ENCODE measurements at regions not wholly inside any gene's neighbourhood (a gene's known extent, or its start where the extent isn't known, plus 50 kb on each side); places are given as distances from the start of the nearest gene placed in this dataset.
"Not testable (repeated sequence)": the region's sequence is repeated elsewhere in the genome, so short reads cannot be mapped to it uniquely, and the experiment has no call there.

DNA sequence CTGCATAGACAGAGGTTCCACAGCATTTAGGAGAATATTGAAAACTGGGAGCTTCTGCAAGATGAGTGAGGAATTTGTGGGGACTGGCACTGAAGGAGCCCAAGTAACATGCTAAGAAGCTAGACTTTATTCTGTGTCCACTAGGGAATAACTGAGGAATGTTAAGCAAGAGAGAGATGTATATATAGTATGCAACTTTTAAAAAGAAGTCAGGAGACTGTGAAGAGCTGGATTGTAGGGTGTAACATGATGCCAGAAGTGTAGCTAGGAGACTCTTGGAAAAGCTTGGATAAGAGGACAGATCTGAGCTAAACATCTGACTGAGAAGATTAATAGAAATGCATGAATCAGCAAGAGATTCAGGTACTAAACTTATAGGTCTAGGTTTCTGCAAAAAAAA, 270.6 kb upstream of the MMADHC start:
- H3K27ac Mint-ChIP-seq (ENCODE audit: unreplicated experiment) = no peak overlapping the region
- no TSS peak for BruUV-seq (replicated peaks)
- CTCF ChIA-PET = interaction anchor here (0.6 kb wide), 1 partner anchor 78 kb away, joined by 3 read pairs; no protein-coding TSS in a partner anchor
- no peaks in the 10 kb centered on the region for H3K27me3 Mint-ChIP-seq (ENCODE audit: unreplicated experiment)
- peaks cover 36% of the 10 kb centered on the region for H3K4me1 Mint-ChIP-seq (ENCODE audit: low read depth, unreplicated experiment)
- intact Hi-C loops (cut with micrococcal nuclease; ENCODE audit: unreplicated experiment) = no loop called here
- no peak for DNase-seq
- H3K4me3 Mint-ChIP-seq (ENCODE audit: low read depth, unreplicated experiment) = no peak overlapping the region
- H3K9me3 Mint-ChIP-seq (ENCODE audit: low read depth, unreplicated experiment) = peaks cover 4% of the 10 kb centered on the region
- no peak for TF ChIP-seq CTCF (IDR thresholded peaks at IDR 0.05; ENCODE audit: unreplicated experiment)
- H3K36me3 Mint-ChIP-seq (ENCODE audit: insufficient read depth, unreplicated experiment) = no peaks in the 10 kb centered on the region

DNA sequence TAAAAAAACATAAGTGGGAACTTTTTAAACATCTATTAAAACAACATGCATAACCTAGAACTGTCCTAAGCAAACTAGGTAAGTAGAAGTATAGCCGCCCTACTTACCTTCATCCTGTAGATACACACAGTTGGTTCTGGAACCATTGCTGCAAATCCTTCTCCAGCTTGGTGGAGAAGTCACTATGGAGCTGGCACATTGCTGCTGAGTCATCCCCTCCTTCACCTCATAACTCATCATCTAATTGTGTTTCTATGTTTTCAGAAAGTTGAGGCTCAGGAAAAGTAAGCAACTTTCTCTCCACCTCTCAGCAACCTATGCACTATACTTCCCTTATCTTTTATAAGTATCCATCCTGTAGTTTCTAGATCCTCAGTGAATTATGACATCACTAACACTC, 269.8 kb upstream of the MMADHC start:
- Mint-ChIP-seq H3K9me3 (ENCODE audit: low read depth, unreplicated experiment) (peaks cover 3% of the 10 kb centered on the region), H3K4me3 (ENCODE audit: low read depth, unreplicated experiment) (no peak overlapping the region), H3K4me1 (ENCODE audit: low read depth, unreplicated experiment) (peaks cover 36% of the 10 kb centered on the region), H3K36me3 (ENCODE audit: insufficient read depth, unreplicated experiment) (no peaks in the 10 kb centered on the region), H3K27ac (ENCODE audit: unreplicated experiment) (no peak overlapping the region), H3K27me3 (ENCODE audit: unreplicated experiment) (no peaks in the 10 kb centered on the region)
- intact Hi-C loops (cut with micrococcal nuclease; ENCODE audit: unreplicated experiment) = no loop called here
- CTCF ChIA-PET = no interaction called here
- DNase-seq = no peak
- no peak for TF ChIP-seq CTCF (IDR thresholded peaks at IDR 0.05; ENCODE audit: unreplicated experiment)
- no TSS peak for BruUV-seq (replicated peaks)

DNA sequence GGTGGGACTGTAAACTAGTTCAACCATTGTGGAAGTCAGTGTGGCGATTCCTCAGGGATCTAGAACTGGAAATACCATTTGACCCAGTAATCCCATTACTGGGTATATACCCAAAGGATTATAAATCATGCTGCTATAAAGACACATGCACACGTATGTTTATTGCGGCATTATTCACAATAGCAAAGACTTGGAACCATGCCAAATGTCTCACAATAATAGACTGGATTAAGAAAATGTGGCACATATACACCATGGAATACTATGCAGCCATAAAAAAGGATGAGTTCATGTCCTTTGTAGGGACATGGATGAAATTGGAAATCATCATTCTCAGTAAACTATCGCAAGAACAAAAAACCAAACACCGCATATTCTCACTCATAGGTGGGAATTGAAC, 268.3 kb upstream of the MMADHC start:
- H3K9me3 Mint-ChIP-seq (ENCODE audit: low read depth, unreplicated experiment); DNase-seq; BruUV-seq (replicated peaks); intact Hi-C loops (cut with micrococcal nuclease; ENCODE audit: unreplicated experiment); CTCF ChIA-PET; H3K36me3 Mint-ChIP-seq (ENCODE audit: insufficient read depth, unreplicated experiment); H3K4me3 Mint-ChIP-seq (ENCODE audit: low read depth, unreplicated experiment); H3K27me3 Mint-ChIP-seq (ENCODE audit: unreplicated experiment); H3K27ac Mint-ChIP-seq (ENCODE audit: unreplicated experiment): not testable (repeated sequence)
- H3K4me1 Mint-ChIP-seq (ENCODE audit: low read depth, unreplicated experiment) = peaks cover 32% of the 10 kb centered on the region

DNA sequence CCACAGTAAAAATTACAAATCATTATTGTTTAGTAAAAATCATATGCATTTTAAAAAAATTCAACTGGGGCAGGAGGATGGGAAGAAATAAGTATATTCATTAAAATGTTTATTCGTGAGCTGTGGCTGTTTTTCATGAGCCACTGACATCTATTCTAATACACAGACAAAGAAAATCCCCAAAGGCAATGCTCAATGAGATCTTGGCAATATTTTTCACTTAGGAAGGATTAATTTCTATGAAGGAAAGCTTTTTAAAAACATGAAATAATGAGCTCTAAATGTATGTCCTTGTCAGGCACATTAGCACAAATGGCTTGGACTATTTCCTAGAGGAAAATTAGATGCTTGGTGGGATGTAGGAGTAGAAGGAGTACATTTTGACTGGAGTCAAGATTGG, 262.0 kb upstream of the MMADHC start:
- no peak for TF ChIP-seq CTCF (IDR thresholded peaks at IDR 0.05; ENCODE audit: unreplicated experiment)
- Mint-ChIP-seq H3K36me3 (ENCODE audit: insufficient read depth, unreplicated experiment) (no peaks in the 10 kb centered on the region), H3K4me3 (ENCODE audit: low read depth, unreplicated experiment) (no peak overlapping the region), H3K27ac (ENCODE audit: unreplicated experiment) (no peak overlapping the region), H3K27me3 (ENCODE audit: unreplicated experiment) (no peaks in the 10 kb centered on the region), H3K4me1 (ENCODE audit: low read depth, unreplicated experiment) (no peaks in the 10 kb centered on the region), H3K9me3 (ENCODE audit: low read depth, unreplicated experiment) (peaks cover 5% of the 10 kb centered on the region)
- no TSS peak for BruUV-seq (replicated peaks)
- intact Hi-C loops (cut with micrococcal nuclease; ENCODE audit: unreplicated experiment) = no loop called here
- no peak for DNase-seq
- CTCF ChIA-PET = no interaction called here

GRCh38 chr2:149849136-149849535, 261.6 kb upstream of the MMADHC start:
- no peak overlapping the region for H3K27ac Mint-ChIP-seq (ENCODE audit: unreplicated experiment)
- H3K36me3 Mint-ChIP-seq (ENCODE audit: insufficient read depth, unreplicated experiment) = no peaks in the 10 kb centered on the region
- H3K4me3 Mint-ChIP-seq (ENCODE audit: low read depth, unreplicated experiment) = no peak overlapping the region
- no peak for TF ChIP-seq CTCF (IDR thresholded peaks at IDR 0.05; ENCODE audit: unreplicated experiment)
- CTCF ChIA-PET = no interaction called here
- no peaks in the 10 kb centered on the region for H3K4me1 Mint-ChIP-seq (ENCODE audit: low read depth, unreplicated experiment)
- DNase-seq = no peak
- no peaks in the 10 kb centered on the region for H3K27me3 Mint-ChIP-seq (ENCODE audit: unreplicated experiment)
- no TSS peak for BruUV-seq (replicated peaks)
- intact Hi-C loops (cut with micrococcal nuclease; ENCODE audit: unreplicated experiment) = no loop called here
- H3K9me3 Mint-ChIP-seq (ENCODE audit: low read depth, unreplicated experiment) = peaks cover 5% of the 10 kb centered on the region

Data from Calu3 (cell line).